SHP77 treated with DMSO at 0.1 percent for 48 hours (cell line): ENCODE measurements at regions not wholly inside any gene's neighbourhood (a gene's known extent, or its start where the extent isn't known, plus 50 kb on each side); places are given as distances from the start of the nearest gene placed in this dataset.
A peak's percentile ranks its signal among the peaks of the same experiment; 100 is the strongest.
"Not testable (repeated sequence)": the region's sequence is repeated elsewhere in the genome, so short reads cannot be mapped to it uniquely, and the experiment has no call there.

Experiments
- DNase-seq: peaks from one replicate; lab custom pipeline; 2025; lab: John Stamatoyannopoulos, UW

GRCh38 chr9:38126730-38127129, 57.7 kb upstream of the SHB start:
- DNase-seq: peak; percentile 28

GRCh38 chr9:38125889-38126288, 56.9 kb upstream of the SHB start:
- no peak for DNase-seq

- DNase-seq: not testable (repeated sequence)
These were observed 54.3 kb upstream of the SHB start for GRCh38 chr9:38123359-38123758.

GRCh38 chr9:38120961-38121360, 51.9 kb upstream of the SHB start:
- no peak for DNase-seq

- DNase-seq: no peak
These were observed 50.7 kb upstream of the SHB start for GRCh38 chr9:38119560-38120236.

GRCh38 chr9:38118862-38119438, 49.9 kb upstream of the SHB start:
- no peak for DNase-seq
